ENCODE measurements at regions not wholly inside any gene's neighbourhood (a gene's known extent, or its start where the extent isn't known, plus 50 kb on each side); places are given as distances from the start of the nearest gene placed in this dataset.

DNA sequence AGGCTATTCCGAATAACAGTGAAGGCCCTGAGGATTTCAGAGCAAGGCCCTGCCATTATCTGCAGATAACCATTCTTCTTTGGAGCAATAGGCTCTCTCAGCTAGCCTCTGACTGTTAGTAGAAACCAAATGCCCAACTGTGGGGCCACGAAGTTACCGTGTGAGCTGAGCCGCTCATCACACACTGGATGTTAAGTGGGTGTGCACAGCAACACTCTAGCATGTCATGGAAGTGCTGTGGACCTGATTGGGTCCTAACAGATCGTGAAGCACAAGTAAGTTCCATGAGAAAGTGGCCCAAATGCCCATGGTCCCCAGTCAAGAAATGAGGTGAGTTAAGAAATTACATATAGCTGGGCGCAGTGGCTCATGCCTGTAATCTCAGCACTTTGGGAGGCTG is 190.4 kb downstream of the ALG10 start:
- no peaks in the 10 kb centered on the region for H3K9me3 ChIP-seq (ENCODE audit: low read depth)
- DNase-seq (ENCODE audit: low spot score): no peak
- H2AFZ ChIP-seq (replicated peaks): no peak overlapping the region
- H3K4me3 ChIP-seq: no peak overlapping the region
- TF ChIP-seq EZH2 (IDR thresholded peaks at IDR 0.05) (no peak), EZH2phosphoT487 (IDR thresholded peaks at IDR 0.05) (no peak), CTCF (IDR thresholded peaks at IDR 0.05) (no peak)
- H3K27me3 ChIP-seq: no peaks in the 10 kb centered on the region
- no peaks in the 10 kb centered on the region for H3F3A ChIP-seq (ENCODE audit: low read depth)
- H3K36me3 ChIP-seq: no peaks in the 10 kb centered on the region
- H3K79me2 ChIP-seq (ENCODE audit: low read depth): no peaks in the 10 kb centered on the region
- no peak overlapping the region for H3K27ac Mint-ChIP-seq
- H3K9me3 Mint-ChIP-seq: peaks cover 56% of the 10 kb centered on the region
- H3K27me3 Mint-ChIP-seq (ENCODE audit: insufficient read depth, low read depth): peaks cover 6% of the 10 kb centered on the region
- no peak overlapping the region for H3K4me3 Mint-ChIP-seq
- no peaks in the 10 kb centered on the region for H3K4me1 ChIP-seq
- H3K36me3 Mint-ChIP-seq: no peaks in the 10 kb centered on the region
- no peak overlapping the region for H3K27ac ChIP-seq
- H3K4me2 ChIP-seq: no peak overlapping the region
- H3K4me1 Mint-ChIP-seq: no peaks in the 10 kb centered on the region
- H3K9ac ChIP-seq: no peak overlapping the region
- no peaks in the 10 kb centered on the region for H4K20me1 ChIP-seq (ENCODE audit: low read depth)

DNA sequence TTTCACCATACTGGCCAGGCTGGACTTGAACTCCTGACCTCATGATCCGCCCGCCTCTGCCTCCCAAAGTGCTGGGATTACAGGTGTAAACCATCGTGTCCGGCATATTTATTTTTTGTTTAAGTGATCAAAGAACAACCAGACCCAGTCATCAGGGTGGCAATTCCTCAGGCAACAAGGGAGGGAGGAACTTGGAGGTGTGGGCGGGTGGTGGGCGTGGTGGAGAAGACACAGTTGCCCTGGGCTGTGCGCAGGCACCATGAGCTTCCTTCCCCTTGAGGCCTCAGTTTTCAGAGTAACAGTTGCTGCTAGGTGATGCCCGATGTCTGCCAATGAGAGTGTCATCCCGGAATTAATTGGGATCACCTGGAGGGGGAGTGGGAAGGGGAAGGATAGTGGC is 191.7 kb downstream of the ALG10 start:
- Histone ChIP-seq H3K4me1 (no peaks in the 10 kb centered on the region), H3K27ac (no peak overlapping the region), H3K9ac (no peak overlapping the region), H3K79me2 (ENCODE audit: low read depth) (no peaks in the 10 kb centered on the region), H3F3A (ENCODE audit: low read depth) (no peaks in the 10 kb centered on the region), H3K36me3 (no peaks in the 10 kb centered on the region), H3K9me3 (ENCODE audit: low read depth) (no peaks in the 10 kb centered on the region), H3K4me2 (no peak overlapping the region), H3K27me3 (no peaks in the 10 kb centered on the region), H2AFZ (replicated peaks) (no peak overlapping the region), H3K4me3 (no peak overlapping the region), H4K20me1 (ENCODE audit: low read depth) (no peaks in the 10 kb centered on the region)
- Mint-ChIP-seq H3K36me3 (no peaks in the 10 kb centered on the region), H3K4me1 (no peaks in the 10 kb centered on the region), H3K27me3 (ENCODE audit: insufficient read depth, low read depth) (peaks cover 6% of the 10 kb centered on the region), H3K27ac (no peak overlapping the region), H3K9me3 (peaks cover 58% of the 10 kb centered on the region), H3K4me3 (no peak overlapping the region)
- no peak for DNase-seq (ENCODE audit: low spot score)
- no peak for TF ChIP-seq EZH2phosphoT487 (IDR thresholded peaks at IDR 0.05)

- no peak overlapping the region for H3K9ac ChIP-seq
- H3F3A ChIP-seq (ENCODE audit: low read depth): no peaks in the 10 kb centered on the region
- no peaks in the 10 kb centered on the region for H3K79me2 ChIP-seq (ENCODE audit: low read depth)
- H4K20me1 ChIP-seq (ENCODE audit: low read depth): no peaks in the 10 kb centered on the region
- DNase-seq (ENCODE audit: low spot score): no peak
- no peak overlapping the region for H3K27ac ChIP-seq
- no peak for TF ChIP-seq CTCF (IDR thresholded peaks at IDR 0.05)
- no peak for TF ChIP-seq EZH2 (IDR thresholded peaks at IDR 0.05)
- no peak for TF ChIP-seq EZH2phosphoT487 (IDR thresholded peaks at IDR 0.05)
- no peaks in the 10 kb centered on the region for H3K27me3 ChIP-seq
- H3K9me3 Mint-ChIP-seq: peaks cover 55% of the 10 kb centered on the region
- H3K4me1 ChIP-seq: no peaks in the 10 kb centered on the region
- no peak overlapping the region for H3K4me3 Mint-ChIP-seq
- no peak overlapping the region for H3K4me2 ChIP-seq
- H3K27me3 Mint-ChIP-seq (ENCODE audit: insufficient read depth, low read depth): peaks cover 6% of the 10 kb centered on the region
- H3K4me1 Mint-ChIP-seq: no peaks in the 10 kb centered on the region
- no peaks in the 10 kb centered on the region for H3K9me3 ChIP-seq (ENCODE audit: low read depth)
- no peaks in the 10 kb centered on the region for H3K36me3 ChIP-seq
- no peak overlapping the region for H3K27ac Mint-ChIP-seq
- H3K4me3 ChIP-seq: no peak overlapping the region
- no peaks in the 10 kb centered on the region for H3K36me3 Mint-ChIP-seq
- H2AFZ ChIP-seq (replicated peaks): no peak overlapping the region
Observed at GRCh38 chr12:34215213-34215892, 193.1 kb downstream of the ALG10 start.

DNA sequence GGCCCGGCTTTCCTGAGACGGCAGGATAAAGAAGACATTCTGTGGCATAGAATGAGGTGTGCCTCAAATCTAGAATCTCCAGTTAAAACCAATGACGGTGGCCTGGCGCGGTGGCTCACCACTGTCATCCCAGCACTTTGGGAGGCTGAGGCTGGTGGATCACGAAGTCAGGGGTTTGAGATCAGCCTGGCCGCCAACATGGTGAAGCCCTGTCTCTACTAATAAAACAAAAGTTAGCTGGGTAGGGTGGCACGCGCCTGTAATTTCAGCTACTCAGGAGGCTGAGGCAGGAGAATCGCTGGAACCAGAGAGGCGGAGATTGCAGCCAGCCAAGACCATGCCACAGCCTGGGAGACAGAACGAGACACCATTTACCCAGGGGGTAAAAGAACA is 193.6 kb downstream of the ALG10 start:
- Histone ChIP-seq H3K27me3 (no peaks in the 10 kb centered on the region), H3K4me2 (no peak overlapping the region), H4K20me1 (ENCODE audit: low read depth) (no peaks in the 10 kb centered on the region), H3F3A (ENCODE audit: low read depth) (no peaks in the 10 kb centered on the region), H2AFZ (replicated peaks) (no peak overlapping the region), H3K36me3 (no peaks in the 10 kb centered on the region), H3K4me3 (no peak overlapping the region), H3K27ac (no peak overlapping the region), H3K79me2 (ENCODE audit: low read depth) (no peaks in the 10 kb centered on the region), H3K9me3 (ENCODE audit: low read depth) (no peaks in the 10 kb centered on the region), H3K4me1 (no peaks in the 10 kb centered on the region), H3K9ac (no peak overlapping the region)
- Mint-ChIP-seq H3K4me1 (no peaks in the 10 kb centered on the region), H3K4me3 (no peak overlapping the region), H3K27ac (no peak overlapping the region), H3K36me3 (no peaks in the 10 kb centered on the region), H3K27me3 (ENCODE audit: insufficient read depth, low read depth) (peaks cover 5% of the 10 kb centered on the region), H3K9me3 (peaks cover 54% of the 10 kb centered on the region)
- no peak for TF ChIP-seq EZH2 (IDR thresholded peaks at IDR 0.05)
- no peak for TF ChIP-seq CTCF (IDR thresholded peaks at IDR 0.05)
- TF ChIP-seq EZH2phosphoT487 (IDR thresholded peaks at IDR 0.05): no peak
- DNase-seq (ENCODE audit: low spot score): no peak
